Motor neuron (in vitro differentiated cells): ENCODE measurements at regions not wholly inside any gene's neighbourhood (a gene's known extent, or its start where the extent isn't known, plus 50 kb on each side); places are given as distances from the start of the nearest gene placed in this dataset.

Experiments used
- ATAC-seq, 8 experiments: fragments of 200-7000 bp; cut with Tn5 transposase; replicated peaks in 6 of 8; 2 replicates each; pipeline ENCODE4 v1.8.0; 2021; ENCODE audit warnings: mild to moderate bottlenecking in 8 of 8, moderate library complexity in 8 of 8
- H3K27ac ChIP-seq, 2 donors: fragments of 250-450 bp; sonication (Bioruptor Pico); 2 replicates each; pipeline ENCODE4 v1.9.0; 2021; ENCODE audit warnings: antibody characterized with exemption in 2 of 2, mild to moderate bottlenecking in 2 of 2, moderate library complexity in 1 of 2
- H3K4me1 ChIP-seq, 2 donors: fragments of 250-450 bp; sonication (Bioruptor Pico); replicated peaks in 1 of 2; 2 replicates each; pipeline ENCODE4 v1.6.1; 2021; ENCODE audit warnings: antibody characterized with exemption in 2 of 2, mild to moderate bottlenecking in 2 of 2, moderate library complexity in 1 of 2
- H3K4me3 ChIP-seq, 5 donors: fragments of 250-450 bp; sonication (Bioruptor Pico); 2 replicates each; pipeline ENCODE4 v1.9.0; 2021; ENCODE audit warnings: antibody characterized with exemption in 5 of 5, mild to moderate bottlenecking in 5 of 5, moderate library complexity in 4 of 5
- whole genome bisulfite sequencing, 10 experiments: fragments of 450-650 bp; shearing (Covaris generic); methylation state at CpG; one replicate each; pipeline ENCODE4 v1.0.0; 2022; 5-methylcytosine and 5-hydroxymethylcytosine counted together
- in situ Hi-C, 9 experiments: fragments of 400-800 bp; cut with MboI; loops; one replicate each; pipeline ENCODE4 v1.15.0; 2021; ENCODE audit warnings: low sequenced_read_pairs in 9 of 9, low pct_unique_long_range_greater_than_20kb in 2 of 9; ENCODE audit not compliant: unreplicated experiment in 9 of 9

DNA sequence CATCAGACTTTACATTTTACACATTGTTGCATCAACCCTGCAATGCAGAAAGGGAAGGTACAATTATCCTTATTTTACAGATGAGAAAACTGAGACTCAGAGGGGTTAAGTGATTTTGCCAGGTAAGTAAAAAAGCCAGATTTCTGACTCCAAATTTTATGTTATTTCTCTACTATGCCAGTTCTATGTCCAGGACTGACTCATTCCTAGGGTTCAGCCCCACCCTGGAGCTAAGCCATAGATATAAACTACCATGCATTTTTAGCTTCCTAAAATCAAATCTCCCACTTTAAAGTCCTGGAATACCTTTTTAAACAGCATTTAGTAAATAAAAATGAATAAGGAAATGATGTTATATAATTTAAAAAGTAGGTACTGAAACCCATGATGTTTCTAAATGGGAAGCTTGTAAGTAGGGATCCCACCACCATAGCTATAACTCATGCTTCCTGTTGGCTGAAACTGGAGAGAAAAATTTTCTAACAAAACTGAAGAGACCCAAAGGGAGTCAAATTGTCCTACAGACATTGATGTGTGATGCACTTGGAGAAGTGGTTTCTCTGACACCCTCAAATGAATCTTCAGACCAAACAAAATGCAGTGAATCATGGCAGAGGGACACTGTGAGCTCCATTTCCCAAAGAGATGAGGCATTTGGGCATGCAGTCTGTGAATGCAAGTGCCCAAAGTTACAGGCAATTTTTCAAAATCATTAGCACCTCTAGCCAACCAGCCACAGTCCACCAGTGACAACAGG lies 301.7 kb upstream of the UMPS start:
- ATAC-seq: peak in 3 of 8 experiments; percentile 6 to 45 (median 15)
- in situ Hi-C loops: no loop called here
- H3K4me1 ChIP-seq: peaks cover 0 to 4% of the 10 kb centered on the region in 2 donors
- no peak overlapping the region for H3K4me3 ChIP-seq
- no peak overlapping the region for H3K27ac ChIP-seq

DNA sequence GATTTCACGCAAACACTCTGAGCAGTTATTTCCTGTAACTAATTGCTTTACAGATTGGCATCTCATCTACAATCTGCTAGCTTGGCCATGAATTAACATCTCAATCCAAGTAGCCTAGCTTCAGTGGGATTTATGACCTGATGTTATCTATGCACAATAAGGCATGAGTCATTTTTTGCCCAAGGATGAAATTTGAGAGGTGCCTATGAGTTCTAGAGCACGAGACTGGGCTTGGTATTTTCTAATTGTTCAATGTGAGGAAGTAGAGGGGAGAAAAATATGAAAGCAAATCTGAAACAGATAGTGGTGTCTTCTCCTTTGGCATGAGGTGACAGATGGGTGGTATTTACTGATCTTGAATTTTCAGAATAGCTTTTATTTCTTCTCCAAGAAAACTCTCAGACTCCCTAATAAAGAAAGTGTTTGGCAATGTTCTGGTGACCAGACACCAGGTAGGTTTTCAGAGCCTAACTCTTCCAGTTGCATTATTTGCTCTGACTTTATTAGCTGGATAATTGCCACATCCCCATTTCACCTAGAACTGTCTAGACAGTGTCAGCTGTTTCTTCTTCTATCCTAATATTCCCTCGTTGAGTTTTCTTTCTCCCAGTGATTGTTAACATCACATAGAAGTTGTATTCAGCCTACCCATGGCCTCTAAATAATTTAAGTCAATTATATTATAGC lies 301.0 kb upstream of the UMPS start:
- no peak overlapping the region for H3K27ac ChIP-seq
- H3K4me3 ChIP-seq: no peak overlapping the region
- in situ Hi-C loops: no loop called here
- peak; percentile 21 to 99 (median 76) for ATAC-seq
- peaks cover 0 to 4% of the 10 kb centered on the region in 2 donors for H3K4me1 ChIP-seq
- whole genome bisulfite sequencing, 10 experiments: 10 to 100% (median 65%) methylated on average over 1 to 3 of the region's 3 CpGs

DNA sequence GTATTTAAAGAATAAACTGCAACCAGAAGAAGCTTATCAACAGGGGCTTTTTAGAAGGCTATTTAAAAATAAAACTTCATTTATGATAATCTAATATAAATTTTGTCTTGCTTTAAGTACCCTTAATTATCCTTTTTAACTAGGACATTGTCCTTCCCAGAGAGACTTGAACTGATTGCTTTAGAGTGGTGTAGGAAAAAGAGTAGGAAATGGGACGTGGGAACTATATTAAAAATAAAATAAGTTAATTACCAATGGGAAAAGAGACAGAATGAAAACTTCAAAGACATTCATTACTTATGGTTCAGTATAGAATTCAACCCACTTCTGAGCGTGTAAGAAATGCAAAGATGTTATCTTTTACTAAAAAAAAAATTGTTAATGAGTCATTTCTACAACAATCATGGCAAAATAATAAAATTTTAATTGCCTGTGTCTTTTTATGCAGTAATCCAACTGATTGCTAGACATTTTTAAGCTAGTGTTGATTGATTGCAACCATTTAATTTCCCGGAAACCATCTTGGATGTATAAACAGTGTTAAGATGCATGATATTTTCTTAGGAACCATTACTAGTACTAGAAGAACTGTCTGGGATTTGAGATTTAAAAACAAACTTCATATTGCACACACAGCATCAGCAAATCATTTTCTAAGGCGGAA lies 298.8 kb upstream of the UMPS start:
- Histone ChIP-seq H3K4me1 (peaks cover 0 to 4% of the 10 kb centered on the region in 2 donors), H3K4me3 (no peak overlapping the region), H3K27ac (no peak overlapping the region)
- ATAC-seq: no peak
- WGBS, 10 experiments: 52 to 100% (median 90%) methylated on average over 2 to 4 of the region's 4 CpGs
- in situ Hi-C loops: no loop called here

DNA sequence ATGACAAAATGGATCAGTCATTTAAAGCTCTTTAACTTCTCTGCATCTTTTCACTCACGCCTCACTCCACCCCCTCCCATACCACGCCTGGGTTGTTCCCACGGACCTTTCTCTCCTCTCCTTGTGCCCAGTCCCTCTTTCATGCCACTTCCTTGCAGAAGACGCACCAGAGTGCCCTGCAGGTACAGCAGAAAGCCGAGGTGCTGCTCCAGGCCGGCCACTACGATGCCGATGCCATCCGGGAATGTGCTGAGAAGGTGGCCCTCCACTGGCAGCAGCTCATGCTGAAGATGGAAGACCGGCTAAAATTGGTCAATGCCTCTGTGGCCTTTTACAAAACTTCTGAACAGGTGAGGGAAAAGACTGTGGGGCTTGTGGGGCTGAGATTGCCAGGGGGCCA lies 296.1 kb upstream of the UMPS start:
- Histone ChIP-seq H3K4me1 (peaks cover 0 to 6% of the 10 kb centered on the region in 2 donors), H3K27ac (no peak overlapping the region), H3K4me3 (no peak overlapping the region)
- ATAC-seq: no peak
- in situ Hi-C loops: no loop called here
- WGBS, 10 experiments: 73 to 100% (median 100%) methylated on average over 1 to 5 of the region's 10 CpGs; no CpG with 5 or more reads in 3 of the 10 experiments

DNA sequence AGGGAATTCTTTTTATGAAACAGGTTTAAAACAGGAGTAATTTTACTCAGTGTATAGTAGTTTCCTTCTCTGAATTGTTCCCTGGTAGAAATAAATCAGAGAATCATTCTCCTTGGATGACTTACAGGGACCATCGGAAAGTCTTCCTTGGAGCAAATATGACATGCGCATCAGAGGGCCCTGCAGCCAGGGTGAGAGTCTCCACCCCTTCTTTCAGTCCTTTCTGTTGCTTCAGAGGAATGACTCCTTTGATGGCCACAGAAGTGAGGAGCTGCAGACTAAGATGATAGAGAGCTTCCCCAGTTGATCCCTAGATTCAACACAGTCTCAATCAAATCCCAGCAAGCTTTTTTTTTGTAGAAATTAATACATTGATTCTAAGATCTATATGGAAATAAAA lies 294.8 kb upstream of the UMPS start:
- WGBS, 10 experiments: 40 to 100% (median 58%) methylated on average over 1 to 2 of the region's 2 CpGs; no CpG with 5 or more reads in 4 of the 10 experiments
- in situ Hi-C loops: no loop called here
- no peak overlapping the region for H3K4me3 ChIP-seq
- H3K4me1 ChIP-seq: peaks cover 0 to 11% of the 10 kb centered on the region in 2 donors
- peak in 3 of 8 experiments; percentile 81 to 98 (median 98) for ATAC-seq
- H3K27ac ChIP-seq: no peak overlapping the region

DNA sequence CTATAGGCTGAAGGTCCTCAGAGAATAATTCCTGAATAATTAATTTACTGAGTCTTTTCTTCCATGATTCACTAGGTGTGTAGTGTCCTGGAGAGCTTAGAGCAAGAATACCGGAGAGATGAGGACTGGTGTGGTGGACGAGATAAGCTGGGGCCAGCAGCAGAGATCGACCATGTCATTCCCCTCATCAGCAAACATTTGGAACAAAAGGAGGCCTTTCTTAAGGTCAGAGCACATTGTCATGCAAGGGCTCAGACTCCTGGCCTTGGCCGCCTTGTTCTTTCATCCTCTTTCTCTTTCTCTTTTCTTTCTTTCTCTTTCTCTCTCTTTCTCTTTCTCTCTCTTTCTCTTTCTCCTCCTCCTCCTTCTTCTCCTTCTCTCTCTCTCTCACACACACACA lies 291.4 kb upstream of the UMPS start:
- ATAC-seq: no peak
- in situ Hi-C loops: no loop called here
- Histone ChIP-seq H3K4me1 (peaks cover 0 to 11% of the 10 kb centered on the region in 2 donors), H3K4me3 (no peak overlapping the region), H3K27ac (no peak overlapping the region)
- 25 to 94% (median 42%) methylated on average over 1 to 4 of the region's 4 CpGs; no CpG with 5 or more reads in 2 of the 10 experiments for WGBS, 10 experiments

DNA sequence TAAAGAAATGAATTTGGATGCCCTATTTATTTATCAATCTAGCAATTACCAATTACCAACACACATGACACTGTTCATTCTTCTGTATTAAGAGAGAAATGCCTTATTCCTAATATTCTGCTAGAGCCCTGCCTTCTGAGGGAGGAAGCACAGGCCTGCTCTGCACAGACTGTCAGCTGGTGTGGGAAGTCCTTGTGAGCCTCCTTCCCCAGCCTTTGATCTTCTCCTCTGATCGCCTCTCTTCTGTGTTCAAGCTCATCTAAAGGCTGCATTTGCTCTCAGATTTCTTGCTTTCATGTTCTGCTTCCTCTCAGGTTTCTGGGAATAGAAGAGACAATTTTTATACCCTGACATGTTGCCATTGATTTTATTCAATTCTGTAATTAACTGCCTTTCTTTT lies 290.6 kb upstream of the UMPS start:
- Histone ChIP-seq H3K27ac (peak overlapping the region in 1 of 2 donors; percentile 35), H3K4me1 (peaks cover 0 to 11% of the 10 kb centered on the region in 2 donors), H3K4me3 (no peak overlapping the region)
- WGBS, 10 experiments: 0 to 71% (median 13%) methylated on average over 1 of the region's 1 CpG; no CpG with 5 or more reads in 4 of the 10 experiments
- in situ Hi-C loops: no loop called here
- peak in 6 of 8 experiments; percentile 29 to 68 (median 58) for ATAC-seq

DNA sequence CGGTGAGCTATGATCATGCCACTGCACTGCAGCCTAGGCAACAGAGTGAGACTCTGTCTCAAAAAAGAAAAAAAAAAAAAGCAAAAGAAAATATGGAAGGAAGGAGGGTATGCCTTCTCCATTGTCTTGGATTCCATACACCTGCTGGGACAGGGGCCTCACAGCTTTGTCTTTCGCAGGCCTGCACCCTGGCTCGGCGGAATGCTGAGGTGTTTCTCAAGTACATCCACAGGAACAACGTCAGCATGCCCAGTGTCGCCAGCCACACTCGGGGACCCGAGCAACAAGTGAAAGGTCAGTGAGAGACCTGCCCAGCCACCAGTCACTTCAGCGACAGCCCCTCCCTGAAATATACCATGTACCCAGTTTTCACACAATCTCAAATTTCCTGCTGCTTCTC lies 288.5 kb upstream of the UMPS start:
- in situ Hi-C loops: no loop called here
- WGBS, 10 experiments: 73 to 91% (median 83%) methylated on average over 3 to 8 of the region's 9 CpGs; no CpG with 5 or more reads in 4 of the 10 experiments
- H3K27ac ChIP-seq: no peak overlapping the region
- H3K4me1 ChIP-seq: peaks cover 0 to 11% of the 10 kb centered on the region in 2 donors
- no peak for ATAC-seq
- H3K4me3 ChIP-seq: no peak overlapping the region

DNA sequence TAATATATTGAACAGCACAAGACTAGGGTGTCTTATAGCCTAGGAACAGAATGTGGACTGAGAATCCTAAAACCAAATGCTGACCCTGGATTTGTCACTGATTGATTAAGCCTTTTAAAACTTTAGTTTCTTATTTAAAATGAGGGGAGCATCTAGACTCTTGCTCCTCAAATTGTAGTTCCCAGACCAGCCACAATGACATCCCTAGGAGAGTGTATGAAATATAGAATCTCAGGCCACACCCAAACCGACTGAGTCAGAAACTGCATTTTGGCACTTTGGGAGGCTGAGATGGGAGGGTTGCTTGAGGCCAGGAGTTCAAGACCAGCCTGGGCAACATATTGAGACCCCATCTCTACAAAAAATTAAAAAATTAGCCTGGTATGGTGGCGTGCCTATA lies 287.8 kb upstream of the UMPS start:
- no peak for ATAC-seq
- in situ Hi-C loops: no loop called here
- H3K27ac ChIP-seq: no peak overlapping the region

DNA sequence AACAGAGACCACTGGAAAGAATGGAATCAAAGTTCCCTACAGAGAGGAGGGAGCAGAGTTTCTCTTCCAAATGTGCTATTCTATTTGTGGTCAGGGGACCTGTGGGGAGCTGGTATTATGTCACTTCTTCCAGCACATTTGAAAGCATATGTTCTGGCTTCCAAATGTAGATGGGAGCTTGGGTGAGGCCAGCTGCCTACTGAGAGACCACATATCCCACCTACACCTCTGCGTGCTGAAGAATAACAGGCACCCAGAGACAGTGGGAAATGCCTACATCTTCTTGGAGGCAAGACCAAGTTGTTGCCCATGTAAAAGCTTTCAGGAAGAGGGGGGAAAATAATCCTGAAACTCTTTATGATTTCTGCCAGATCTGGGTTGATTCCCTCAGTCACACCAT lies 286.8 kb upstream of the UMPS start:
- no peak for ATAC-seq
- H3K4me1 ChIP-seq: peaks cover 0 to 11% of the 10 kb centered on the region in 2 donors
- whole genome bisulfite sequencing, 10 experiments: 80 to 100% (median 100%) methylated on average over 1 of the region's 1 CpG; no CpG with 5 or more reads in 5 of the 10 experiments
- no peak overlapping the region for H3K27ac ChIP-seq
- in situ Hi-C loops: no loop called here
- H3K4me3 ChIP-seq: no peak overlapping the region

More for the DNA sequence above, 287.8 kb upstream of the UMPS start:
- no peak overlapping the region for H3K4me3 ChIP-seq
- peaks cover 0 to 11% of the 10 kb centered on the region in 2 donors for H3K4me1 ChIP-seq
- WGBS, 10 experiments: 11 to 100% (median 93%) methylated on average over 1 to 2 of the region's 2 CpGs; no CpG with 5 or more reads in 3 of the 10 experiments

DNA sequence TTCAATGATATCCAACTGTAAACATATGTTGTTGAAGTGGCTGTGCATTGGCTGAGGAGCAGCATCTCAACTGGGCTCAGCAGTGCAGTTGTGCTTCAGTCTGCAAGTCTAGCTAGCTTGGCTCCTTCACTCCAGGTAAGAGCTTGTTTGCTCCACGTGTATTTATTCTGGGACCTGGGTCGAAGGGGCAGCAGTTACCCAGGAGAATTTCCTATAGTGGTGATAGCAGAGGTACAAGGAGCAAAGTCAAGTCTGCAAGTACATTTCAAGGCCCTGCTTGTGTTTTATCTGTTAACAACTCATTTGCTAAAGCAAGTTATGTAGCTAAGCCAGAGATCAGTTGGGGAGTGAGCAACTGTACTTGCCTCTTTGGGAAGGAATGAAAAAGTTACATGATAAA lies 286.2 kb upstream of the UMPS start:
- WGBS, 10 experiments: 56 to 100% (median 93%) methylated on average over 2 of the region's 2 CpGs; no CpG with 5 or more reads in 3 of the 10 experiments
- no peak overlapping the region for H3K4me3 ChIP-seq
- peaks cover 0 to 6% of the 10 kb centered on the region in 2 donors for H3K4me1 ChIP-seq
- in situ Hi-C loops: no loop called here
- no peak overlapping the region for H3K27ac ChIP-seq
- ATAC-seq: no peak

DNA sequence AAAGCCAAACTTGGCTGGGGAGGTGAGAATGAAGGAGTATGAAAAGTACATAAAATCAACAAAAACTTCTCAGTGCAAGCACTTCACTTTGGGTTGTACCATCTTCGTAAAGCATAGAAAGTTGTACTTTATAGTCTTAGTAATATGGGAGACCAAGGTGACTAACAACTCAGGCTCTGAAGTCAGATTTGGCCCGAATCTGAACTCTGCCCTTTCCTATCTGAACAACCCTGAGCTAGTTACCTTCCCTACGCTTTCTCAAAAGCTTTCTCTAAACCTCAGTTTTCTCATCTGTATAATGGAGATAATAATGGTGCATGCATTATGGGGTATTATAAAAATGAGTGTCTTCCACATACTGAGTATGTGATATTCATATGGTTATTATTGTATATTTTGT lies 285.4 kb upstream of the UMPS start:
- Histone ChIP-seq H3K27ac (no peak overlapping the region), H3K4me1 (no peaks in the 10 kb centered on the region), H3K4me3 (no peak overlapping the region)
- no peak for ATAC-seq
- in situ Hi-C loops: no loop called here
- WGBS, 10 experiments: 57 to 100% (median 96%) methylated on average over 1 to 3 of the region's 3 CpGs; no CpG with 5 or more reads in 1 of the 10 experiments

DNA sequence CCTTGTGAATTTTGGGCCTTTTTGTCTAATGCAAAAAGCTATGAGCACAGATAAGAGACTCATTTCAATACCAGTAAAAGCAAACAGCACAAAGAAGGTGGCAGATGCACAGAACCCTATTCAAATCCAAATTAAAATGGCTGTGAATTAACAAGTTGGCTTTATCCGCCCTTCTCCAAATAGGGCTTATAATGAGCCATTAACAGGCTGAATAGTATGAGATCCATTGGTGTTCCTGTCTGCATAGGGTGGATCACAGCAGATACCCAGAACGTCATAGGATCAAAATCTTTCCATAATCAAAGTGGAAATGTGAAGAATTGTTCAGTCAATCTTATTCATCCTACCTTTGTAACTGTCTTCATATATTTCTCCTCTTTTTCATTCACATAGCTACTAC lies 282.4 kb upstream of the UMPS start:
- 30 to 100% (median 81%) methylated on average over 1 to 2 of the region's 2 CpGs; no CpG with 5 or more reads in 2 of the 10 experiments for WGBS, 10 experiments
- in situ Hi-C loops: no loop called here

More for the DNA sequence above, 282.4 kb upstream of the UMPS start:
- H3K27ac ChIP-seq: no peak overlapping the region
- H3K4me3 ChIP-seq: no peak overlapping the region
- H3K4me1 ChIP-seq: no peaks in the 10 kb centered on the region
- peak in 2 of 8 experiments; percentile 54 to 86 for ATAC-seq
